WTC11 (cell line): ENCODE measurements at regions not wholly inside any gene's neighbourhood (a gene's known extent, or its start where the extent isn't known, plus 50 kb on each side); places are given as distances from the start of the nearest gene placed in this dataset.

ENCODE experiments used
- ATAC-seq: fragments of 200-7000 bp; cut with Tn5 transposase; 2 replicates; pipeline ENCODE4 v1.10.0; 2021; ENCODE audit warnings: mild to moderate bottlenecking, moderate library complexity
- CTCF ChIA-PET: fragments of 300-600 bp; sonication (Branson Sonifier 250); formaldehyde crosslinking; loops from one replicate; lab custom pipeline; 2021; ENCODE audit warnings: antibody characterized with exemption; lab: Charles Lee
- POLR2A ChIA-PET: fragments of 350-600 bp; sonication (Branson Sonifier 250); formaldehyde crosslinking; loops from one replicate; lab custom pipeline; 2021; ENCODE audit warnings: antibody characterized with exemption; lab: Charles Lee
- DNase-seq: peaks from one replicate; pipeline ENCODE4 v3.0.0; 2021; ENCODE audit warnings: low spot score
- H3K27ac Mint-ChIP-seq: 2 replicates; pipeline ENCODE4 v1.8.0; 2021; ENCODE audit warnings: mixed read lengths
- H3K27me3 Mint-ChIP-seq: 2 replicates; pipeline ENCODE4 v1.8.0; 2021; ENCODE audit warnings: low read depth, mild to moderate bottlenecking, moderate library complexity, mixed read lengths
- H3K36me3 Mint-ChIP-seq: 2 replicates; pipeline ENCODE4 v1.8.0; 2021; ENCODE audit warnings: mixed read lengths
- H3K4me1 Mint-ChIP-seq: 2 replicates; pipeline ENCODE4 v1.8.0; 2022; ENCODE audit warnings: mixed read lengths
- H3K4me3 Mint-ChIP-seq: 2 replicates; pipeline ENCODE4 v1.8.0; 2021; ENCODE audit warnings: mild to moderate bottlenecking, moderate library complexity, mixed read lengths
- H3K9me3 Mint-ChIP-seq: 2 replicates; pipeline ENCODE4 v1.8.0; 2021; ENCODE audit warnings: mixed read lengths
- EMX1 ChIP-seq: fragments of 250-450 bp; sonication (Bioruptor Pico); IDR thresholded peaks from 2 replicates; pipeline ENCODE4 v1.8.0; 2021; ENCODE audit warnings: mild to moderate bottlenecking
- ESRRA ChIP-seq: sonication (generic); formaldehyde crosslinking; IDR thresholded peaks from 2 replicates; pipeline ENCODE4 v1.8.1; 2022; ENCODE audit warnings: mild to moderate bottlenecking, missing genetic modification reagents, borderline replicate concordance
- ETV6 ChIP-seq: sonication (generic); formaldehyde crosslinking; IDR thresholded peaks from 2 replicates; pipeline ENCODE4 v1.8.1; 2022; ENCODE audit warnings: mild to moderate bottlenecking, missing genetic modification reagents
- FOXJ3 ChIP-seq: sonication (generic); formaldehyde crosslinking; IDR thresholded peaks from 2 replicates; pipeline ENCODE4 v1.9.0; 2021; ENCODE audit warnings: missing genetic modification reagents, mild to moderate bottlenecking, borderline replicate concordance
- FOXP1 ChIP-seq: sonication (generic); formaldehyde crosslinking; IDR thresholded peaks from 2 replicates; pipeline ENCODE4 v1.8.0; 2022; ENCODE audit warnings: missing genetic modification reagents, mild to moderate bottlenecking, moderate library complexity, borderline replicate concordance
- GRHL2 ChIP-seq: fragments of 250-450 bp; sonication (Bioruptor Pico); IDR thresholded peaks from 2 replicates; pipeline ENCODE4 v1.8.0; 2022; ENCODE audit warnings: mild to moderate bottlenecking, moderate library complexity; ENCODE audit not compliant: insufficient replicate concordance, severe bottlenecking
- JUN ChIP-seq: sonication (generic); formaldehyde crosslinking; IDR thresholded peaks from 2 replicates; pipeline ENCODE4 v1.8.0; 2023; ENCODE audit warnings: mild to moderate bottlenecking, missing genetic modification reagents
- NFE2L1 ChIP-seq: sonication (generic); formaldehyde crosslinking; IDR thresholded peaks from 2 replicates; pipeline ENCODE4 v1.8.1; 2023; ENCODE audit warnings: missing genetic modification reagents
- NR1H2 ChIP-seq: sonication (generic); formaldehyde crosslinking; IDR thresholded peaks from 2 replicates; pipeline ENCODE4 v1.9.0; 2021; ENCODE audit warnings: mild to moderate bottlenecking, moderate library complexity, missing genetic modification reagents
- NR2C2 ChIP-seq: sonication (generic); formaldehyde crosslinking; IDR thresholded peaks from 2 replicates; pipeline ENCODE4 v1.8.0; 2022; ENCODE audit warnings: mild to moderate bottlenecking, missing genetic modification reagents
- SOX15 ChIP-seq: fragments of 250-450 bp; sonication (Bioruptor Pico); IDR thresholded peaks from 2 replicates; pipeline ENCODE4 v1.9.0; 2021; ENCODE audit warnings: mild to moderate bottlenecking
- SP1 ChIP-seq: sonication (generic); formaldehyde crosslinking; conservative IDR thresholded peaks from 2 replicates; pipeline ENCODE4 v1.8.1; 2022; ENCODE audit warnings: missing genetic modification reagents
- TEAD4 ChIP-seq: sonication (generic); formaldehyde crosslinking; IDR thresholded peaks from 2 replicates; pipeline ENCODE4 v1.8.0; 2022; ENCODE audit warnings: mild to moderate bottlenecking, missing genetic modification reagents
- ZNF423 ChIP-seq: fragments of 250-450 bp; sonication (Bioruptor Pico); IDR thresholded peaks from 2 replicates; pipeline ENCODE4 v2.1.2; 2022; ENCODE audit warnings: mild to moderate bottlenecking, moderate library complexity
- TF ChIP-seq, protein P1 (sequence below): fragments of 250-450 bp; sonication (Bioruptor Pico); IDR thresholded peaks from 2 replicates; pipeline ENCODE4 v1.9.0; 2021; ENCODE audit warnings: moderate library complexity, mild to moderate bottlenecking, inconsistent platforms, borderline replicate concordance
- TF ChIP-seq, protein P2 (sequence below): sonication (generic); formaldehyde crosslinking; conservative IDR thresholded peaks from 2 replicates; pipeline ENCODE4 v1.8.1; 2023; ENCODE audit warnings: mild to moderate bottlenecking, low read depth, missing genetic modification reagents, moderate library complexity
- TF ChIP-seq, protein P3 (sequence below): sonication (generic); formaldehyde crosslinking; IDR thresholded peaks from 2 replicates; pipeline ENCODE4 v1.8.1; 2023; ENCODE audit warnings: mild to moderate bottlenecking, missing genetic modification reagents, borderline replicate concordance
- TF ChIP-seq, protein P4 (sequence below): fragments of 250-450 bp; sonication (Bioruptor Pico); IDR thresholded peaks from 2 replicates; pipeline ENCODE4 v1.9.0; 2021; ENCODE audit warnings: mild to moderate bottlenecking, borderline replicate concordance
- TF ChIP-seq, protein P5 (sequence below): sonication (generic); formaldehyde crosslinking; IDR thresholded peaks from 2 replicates; pipeline ENCODE4 v1.8.0; 2023; ENCODE audit warnings: missing genetic modification reagents

DNA sequence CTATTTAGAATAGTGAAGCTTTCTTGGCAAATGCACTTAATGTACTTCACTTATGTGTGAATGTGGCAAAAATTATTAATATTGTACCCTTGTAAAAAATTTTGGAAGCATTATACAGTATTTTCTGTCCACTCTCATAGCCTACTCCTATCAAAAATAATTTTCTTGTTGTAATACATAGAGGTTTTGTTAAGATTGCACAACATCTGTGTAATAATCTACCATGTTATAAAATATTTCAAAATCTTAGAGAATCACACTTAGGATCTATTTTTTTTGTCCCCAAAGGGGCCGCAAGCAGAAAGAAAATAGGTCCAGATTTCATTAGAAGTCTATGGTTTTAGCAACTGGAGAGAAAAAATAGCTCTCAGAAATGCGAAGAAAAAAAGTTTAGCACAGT lies 945.9 kb downstream of the CDH18 start (continued):
- TF ChIP-seq, protein P1, sequence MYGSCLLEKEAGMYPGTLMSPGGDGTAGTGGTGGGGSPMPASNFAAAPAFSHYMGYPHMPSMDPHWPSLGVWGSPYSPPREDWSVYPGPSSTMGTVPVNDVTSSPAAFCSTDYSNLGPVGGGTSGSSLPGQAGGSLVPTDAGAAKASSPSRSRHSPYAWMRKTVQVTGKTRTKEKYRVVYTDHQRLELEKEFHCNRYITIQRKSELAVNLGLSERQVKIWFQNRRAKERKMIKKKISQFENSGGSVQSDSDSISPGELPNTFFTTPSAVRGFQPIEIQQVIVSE (CRISPR knock-in tag), result no peak
- no peak for TF ChIP-seq ESRRA

DNA sequence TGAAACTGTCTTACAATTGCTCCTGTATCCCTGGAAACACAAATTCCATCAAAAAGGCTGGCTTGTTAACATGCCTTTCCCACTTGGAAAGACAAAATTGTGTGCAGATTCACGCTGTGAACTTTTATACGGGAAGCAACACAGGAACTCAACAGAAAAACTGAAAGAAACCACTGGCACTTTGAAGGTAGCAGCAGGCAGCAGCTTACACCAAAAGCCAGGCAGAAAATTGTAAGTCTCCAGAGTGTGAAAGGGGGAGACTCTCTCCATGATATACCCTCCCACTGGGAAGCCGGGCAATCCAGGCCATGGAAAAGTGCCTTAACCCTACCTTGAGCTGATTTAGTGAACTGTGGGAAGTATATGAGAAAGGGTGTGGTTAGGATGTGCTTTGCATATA lies 943.7 kb downstream of the CDH18 start:
- no peak overlapping the region for H3K4me3 Mint-ChIP-seq
- CTCF ChIA-PET, result no interaction called here
- TF ChIP-seq FOXP1 (CRISPR knock-in tag) (no peak), NFE2L1 (no peak), NR2C2 (CRISPR knock-in tag) (no peak), FOXJ3 (no peak), EMX1 (CRISPR knock-in tag) (no peak), ZNF423 (CRISPR knock-in tag) (no peak), SP1 (CRISPR knock-in tag) (no peak), ETV6 (CRISPR knock-in tag) (no peak), GRHL2 (no peak), SOX15 (CRISPR knock-in tag) (no peak), JUN (no peak), TEAD4 (CRISPR knock-in tag) (no peak), NR1H2 (CRISPR knock-in tag) (no peak)
- TF ChIP-seq, protein P2, sequence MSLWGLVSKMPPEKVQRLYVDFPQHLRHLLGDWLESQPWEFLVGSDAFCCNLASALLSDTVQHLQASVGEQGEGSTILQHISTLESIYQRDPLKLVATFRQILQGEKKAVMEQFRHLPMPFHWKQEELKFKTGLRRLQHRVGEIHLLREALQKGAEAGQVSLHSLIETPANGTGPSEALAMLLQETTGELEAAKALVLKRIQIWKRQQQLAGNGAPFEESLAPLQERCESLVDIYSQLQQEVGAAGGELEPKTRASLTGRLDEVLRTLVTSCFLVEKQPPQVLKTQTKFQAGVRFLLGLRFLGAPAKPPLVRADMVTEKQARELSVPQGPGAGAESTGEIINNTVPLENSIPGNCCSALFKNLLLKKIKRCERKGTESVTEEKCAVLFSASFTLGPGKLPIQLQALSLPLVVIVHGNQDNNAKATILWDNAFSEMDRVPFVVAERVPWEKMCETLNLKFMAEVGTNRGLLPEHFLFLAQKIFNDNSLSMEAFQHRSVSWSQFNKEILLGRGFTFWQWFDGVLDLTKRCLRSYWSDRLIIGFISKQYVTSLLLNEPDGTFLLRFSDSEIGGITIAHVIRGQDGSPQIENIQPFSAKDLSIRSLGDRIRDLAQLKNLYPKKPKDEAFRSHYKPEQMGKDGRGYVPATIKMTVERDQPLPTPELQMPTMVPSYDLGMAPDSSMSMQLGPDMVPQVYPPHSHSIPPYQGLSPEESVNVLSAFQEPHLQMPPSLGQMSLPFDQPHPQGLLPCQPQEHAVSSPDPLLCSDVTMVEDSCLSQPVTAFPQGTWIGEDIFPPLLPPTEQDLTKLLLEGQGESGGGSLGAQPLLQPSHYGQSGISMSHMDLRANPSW, result no peak
- TF ChIP-seq, protein P3, sequence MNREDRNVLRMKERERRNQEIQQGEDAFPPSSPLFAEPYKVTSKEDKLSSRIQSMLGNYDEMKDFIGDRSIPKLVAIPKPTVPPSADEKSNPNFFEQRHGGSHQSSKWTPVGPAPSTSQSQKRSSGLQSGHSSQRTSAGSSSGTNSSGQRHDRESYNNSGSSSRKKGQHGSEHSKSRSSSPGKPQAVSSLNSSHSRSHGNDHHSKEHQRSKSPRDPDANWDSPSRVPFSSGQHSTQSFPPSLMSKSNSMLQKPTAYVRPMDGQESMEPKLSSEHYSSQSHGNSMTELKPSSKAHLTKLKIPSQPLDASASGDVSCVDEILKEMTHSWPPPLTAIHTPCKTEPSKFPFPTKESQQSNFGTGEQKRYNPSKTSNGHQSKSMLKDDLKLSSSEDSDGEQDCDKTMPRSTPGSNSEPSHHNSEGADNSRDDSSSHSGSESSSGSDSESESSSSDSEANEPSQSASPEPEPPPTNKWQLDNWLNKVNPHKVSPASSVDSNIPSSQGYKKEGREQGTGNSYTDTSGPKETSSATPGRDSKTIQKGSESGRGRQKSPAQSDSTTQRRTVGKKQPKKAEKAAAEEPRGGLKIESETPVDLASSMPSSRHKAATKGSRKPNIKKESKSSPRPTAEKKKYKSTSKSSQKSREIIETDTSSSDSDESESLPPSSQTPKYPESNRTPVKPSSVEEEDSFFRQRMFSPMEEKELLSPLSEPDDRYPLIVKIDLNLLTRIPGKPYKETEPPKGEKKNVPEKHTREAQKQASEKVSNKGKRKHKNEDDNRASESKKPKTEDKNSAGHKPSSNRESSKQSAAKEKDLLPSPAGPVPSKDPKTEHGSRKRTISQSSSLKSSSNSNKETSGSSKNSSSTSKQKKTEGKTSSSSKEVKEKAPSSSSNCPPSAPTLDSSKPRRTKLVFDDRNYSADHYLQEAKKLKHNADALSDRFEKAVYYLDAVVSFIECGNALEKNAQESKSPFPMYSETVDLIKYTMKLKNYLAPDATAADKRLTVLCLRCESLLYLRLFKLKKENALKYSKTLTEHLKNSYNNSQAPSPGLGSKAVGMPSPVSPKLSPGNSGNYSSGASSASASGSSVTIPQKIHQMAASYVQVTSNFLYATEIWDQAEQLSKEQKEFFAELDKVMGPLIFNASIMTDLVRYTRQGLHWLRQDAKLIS (CRISPR knock-in tag), result no peak
- TF ChIP-seq, protein P4, sequence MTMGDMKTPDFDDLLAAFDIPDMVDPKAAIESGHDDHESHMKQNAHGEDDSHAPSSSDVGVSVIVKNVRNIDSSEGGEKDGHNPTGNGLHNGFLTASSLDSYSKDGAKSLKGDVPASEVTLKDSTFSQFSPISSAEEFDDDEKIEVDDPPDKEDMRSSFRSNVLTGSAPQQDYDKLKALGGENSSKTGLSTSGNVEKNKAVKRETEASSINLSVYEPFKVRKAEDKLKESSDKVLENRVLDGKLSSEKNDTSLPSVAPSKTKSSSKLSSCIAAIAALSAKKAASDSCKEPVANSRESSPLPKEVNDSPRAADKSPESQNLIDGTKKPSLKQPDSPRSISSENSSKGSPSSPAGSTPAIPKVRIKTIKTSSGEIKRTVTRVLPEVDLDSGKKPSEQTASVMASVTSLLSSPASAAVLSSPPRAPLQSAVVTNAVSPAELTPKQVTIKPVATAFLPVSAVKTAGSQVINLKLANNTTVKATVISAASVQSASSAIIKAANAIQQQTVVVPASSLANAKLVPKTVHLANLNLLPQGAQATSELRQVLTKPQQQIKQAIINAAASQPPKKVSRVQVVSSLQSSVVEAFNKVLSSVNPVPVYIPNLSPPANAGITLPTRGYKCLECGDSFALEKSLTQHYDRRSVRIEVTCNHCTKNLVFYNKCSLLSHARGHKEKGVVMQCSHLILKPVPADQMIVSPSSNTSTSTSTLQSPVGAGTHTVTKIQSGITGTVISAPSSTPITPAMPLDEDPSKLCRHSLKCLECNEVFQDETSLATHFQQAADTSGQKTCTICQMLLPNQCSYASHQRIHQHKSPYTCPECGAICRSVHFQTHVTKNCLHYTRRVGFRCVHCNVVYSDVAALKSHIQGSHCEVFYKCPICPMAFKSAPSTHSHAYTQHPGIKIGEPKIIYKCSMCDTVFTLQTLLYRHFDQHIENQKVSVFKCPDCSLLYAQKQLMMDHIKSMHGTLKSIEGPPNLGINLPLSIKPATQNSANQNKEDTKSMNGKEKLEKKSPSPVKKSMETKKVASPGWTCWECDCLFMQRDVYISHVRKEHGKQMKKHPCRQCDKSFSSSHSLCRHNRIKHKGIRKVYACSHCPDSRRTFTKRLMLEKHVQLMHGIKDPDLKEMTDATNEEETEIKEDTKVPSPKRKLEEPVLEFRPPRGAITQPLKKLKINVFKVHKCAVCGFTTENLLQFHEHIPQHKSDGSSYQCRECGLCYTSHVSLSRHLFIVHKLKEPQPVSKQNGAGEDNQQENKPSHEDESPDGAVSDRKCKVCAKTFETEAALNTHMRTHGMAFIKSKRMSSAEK, result no peak
- TF ChIP-seq, protein P5, sequence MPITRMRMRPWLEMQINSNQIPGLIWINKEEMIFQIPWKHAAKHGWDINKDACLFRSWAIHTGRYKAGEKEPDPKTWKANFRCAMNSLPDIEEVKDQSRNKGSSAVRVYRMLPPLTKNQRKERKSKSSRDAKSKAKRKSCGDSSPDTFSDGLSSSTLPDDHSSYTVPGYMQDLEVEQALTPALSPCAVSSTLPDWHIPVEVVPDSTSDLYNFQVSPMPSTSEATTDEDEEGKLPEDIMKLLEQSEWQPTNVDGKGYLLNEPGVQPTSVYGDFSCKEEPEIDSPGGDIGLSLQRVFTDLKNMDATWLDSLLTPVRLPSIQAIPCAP, result no peak
- TF ChIP-seq, protein P1 (CRISPR knock-in tag), result no peak
- H3K27me3 Mint-ChIP-seq, result no peaks in the 10 kb centered on the region
- POLR2A ChIA-PET, result no interaction called here
- no peak overlapping the region for H3K27ac Mint-ChIP-seq
- peaks cover 5% of the 10 kb centered on the region for H3K9me3 Mint-ChIP-seq
- H3K4me1 Mint-ChIP-seq, result peaks cover 28% of the 10 kb centered on the region
- no peaks in the 10 kb centered on the region for H3K36me3 Mint-ChIP-seq
- no peak for DNase-seq
- ATAC-seq, result peak; percentile 9
